HG03521 (cell line): ENCODE measurements at regions not wholly inside any gene's neighbourhood (a gene's known extent, or its start where the extent isn't known, plus 50 kb on each side); places are given as distances from the start of the nearest gene placed in this dataset.

ENCODE experiments used
- ATAC-seq: cut with Tn5 transposase; IDR thresholded peaks from one replicate; pipeline ENCODE4 v1.9.1; 2021; ENCODE audit warnings: mild to moderate bottlenecking, moderate library complexity; ENCODE audit not compliant: unreplicated experiment

- no peak for ATAC-seq
Observed at GRCh38 chr7:23971031-23971430, 261.0 kb downstream of the STK31 start.

- ATAC-seq: no peak
Observed at GRCh38 chr7:23972057-23972456, 262.0 kb downstream of the STK31 start.

GRCh38 chr7:23973264-23973663 is 263.2 kb downstream of the STK31 start:
- no peak for ATAC-seq

- ATAC-seq: no peak
Observed at GRCh38 chr7:23980081-23980480, 270.1 kb downstream of the STK31 start.

GRCh38 chr7:23981314-23981713 is 271.3 kb downstream of the STK31 start:
- ATAC-seq: no peak

GRCh38 chr7:23981758-23982157 is 271.7 kb downstream of the STK31 start:
- no peak for ATAC-seq

- ATAC-seq: no peak
Observed at GRCh38 chr7:24005517-24005916, 278.5 kb upstream of the NPY start.

- ATAC-seq: no peak
Observed at GRCh38 chr7:24010495-24010894, 273.5 kb upstream of the NPY start.

- no peak for ATAC-seq
Observed at GRCh38 chr7:24017519-24017918, 266.5 kb upstream of the NPY start.

- ATAC-seq: no peak
Observed at GRCh38 chr7:24018331-24018730, 265.7 kb upstream of the NPY start.

GRCh38 chr7:24019841-24020240 is 264.1 kb upstream of the NPY start:
- no peak for ATAC-seq

- no peak for ATAC-seq
Observed at GRCh38 chr7:24024276-24025068, 259.5 kb upstream of the NPY start.

- no peak for ATAC-seq
Observed at GRCh38 chr7:24025094-24025493, 258.9 kb upstream of the NPY start.

- ATAC-seq: no peak
Observed at GRCh38 chr7:24025765-24026164, 258.2 kb upstream of the NPY start.

GRCh38 chr7:24026351-24026750 is 257.6 kb upstream of the NPY start:
- no peak for ATAC-seq

- ATAC-seq: no peak
Observed at GRCh38 chr7:24029068-24029467, 254.9 kb upstream of the NPY start.

GRCh38 chr7:24034251-24034650 is 249.7 kb upstream of the NPY start:
- ATAC-seq: no peak

- ATAC-seq: no peak
Observed at GRCh38 chr7:24035366-24036032, 248.5 kb upstream of the NPY start.

- no peak for ATAC-seq
Observed at GRCh38 chr7:24036033-24036412, 248.0 kb upstream of the NPY start.

- no peak for ATAC-seq
Observed at GRCh38 chr7:24038993-24039392, 245.0 kb upstream of the NPY start.

- no peak for ATAC-seq
Observed at GRCh38 chr7:24039991-24040624, 243.9 kb upstream of the NPY start.

- ATAC-seq: no peak
Observed at GRCh38 chr7:24042028-24042427, 242.0 kb upstream of the NPY start.
